ENCODE measurements at regions not wholly inside any gene's neighbourhood (a gene's known extent, or its start where the extent isn't known, plus 50 kb on each side); places are given as distances from the start of the nearest gene placed in this dataset.
"Not testable (repeated sequence)": the region's sequence is repeated elsewhere in the genome, so short reads cannot be mapped to it uniquely, and the experiment has no call there.

DNA sequence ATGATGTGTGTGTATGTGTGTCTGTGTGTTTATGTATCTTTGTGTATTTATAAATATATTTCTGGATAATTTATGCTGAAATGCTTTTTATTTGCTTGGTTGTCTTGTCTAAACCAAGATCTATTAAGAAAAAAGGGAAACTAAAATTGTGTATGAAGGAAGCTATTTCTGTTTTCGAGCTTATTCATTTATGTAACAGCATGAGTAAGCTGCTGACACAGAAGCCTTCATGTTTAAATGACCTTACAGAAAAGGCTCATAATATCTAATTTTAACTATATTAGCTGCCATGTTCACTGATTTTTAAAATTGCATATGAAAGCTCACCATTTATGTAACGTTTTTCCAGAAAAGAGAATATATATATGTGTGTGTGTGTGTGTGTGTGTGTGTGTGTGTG is 392.8 kb downstream of the PTH2R start:
- peaks cover 7 to 11% of the 10 kb centered on the region in 2 experiments for H3K4me1 Mint-ChIP-seq

DNA sequence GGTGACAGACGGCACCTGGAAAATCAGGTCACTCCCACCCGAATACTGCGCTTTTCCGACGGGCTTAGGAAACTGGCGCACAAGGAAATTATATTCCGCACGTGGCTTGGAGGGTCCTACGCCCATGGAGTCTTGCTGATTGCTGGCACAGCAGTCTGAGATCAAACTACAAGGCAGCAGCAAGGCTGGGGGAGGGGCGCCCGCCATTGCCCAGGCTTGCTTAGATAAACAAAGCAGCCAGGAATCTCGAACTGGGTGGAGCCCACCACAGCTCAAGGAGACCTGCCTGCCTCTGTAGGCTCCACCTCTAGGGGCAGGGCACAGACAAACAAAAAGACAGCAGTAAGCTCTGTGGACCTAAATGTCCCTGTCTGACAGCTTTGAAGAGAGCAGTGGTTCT is 394.3 kb downstream of the PTH2R start:
- not testable (repeated sequence) for H4K8ac ChIP-seq (replicated peaks; ENCODE audit: insufficient read length, low read depth, low read length); DNase-seq
- no CpG with 5 or more reads among the region's 12 CpGs for WGBS (ENCODE audit: extremely low coverage, insufficient read length, low lambda C conversion rate)

More for the DNA sequence above, 392.8 kb downstream of the PTH2R start:
- H2BK20ac ChIP-seq (ENCODE audit: low read depth, low read length, poor library complexity, severe bottlenecking) = no peak overlapping the region
- H2AFZ ChIP-seq (ENCODE audit: low read length) = no peak overlapping the region
- no peak overlapping the region for H3K14ac ChIP-seq (ENCODE audit: insufficient read depth, low read length)
- no peak overlapping the region for H2BK12ac ChIP-seq (ENCODE audit: insufficient read length, low read depth, low read length)
- no peak overlapping the region for H3K4me2 ChIP-seq (ENCODE audit: insufficient read depth, insufficient read length, low read length)
- no peak overlapping the region for H4K91ac ChIP-seq (ENCODE audit: insufficient read length, low read depth, low read length)
- no peaks in the 10 kb centered on the region for H3K79me2 ChIP-seq (ENCODE audit: insufficient read depth, low read length)
- H4K5ac ChIP-seq (ENCODE audit: insufficient read length, low read depth, low read length) = no peak overlapping the region
- H4K8ac ChIP-seq (replicated peaks; ENCODE audit: insufficient read length, low read depth, low read length) = no peak overlapping the region
- Mint-ChIP-seq H3K27ac (no peak overlapping the region), H3K9me3 (peaks cover 3 to 8% of the 10 kb centered on the region in 2 experiments), H3K4me3 (no peak overlapping the region), H3K36me3 (ENCODE audit: insufficient read depth in 1 of 3, low read depth in 3 of 3) (peaks cover 0 to 15% (median 3%) of the 10 kb centered on the region in 3 experiments; a peak in 5 of 7 replicates), H3K27me3 (ENCODE audit: low read depth) (peaks cover 1% of the 10 kb centered on the region; the same call in 1 of the 2 replicates)
- H2AK5ac ChIP-seq (ENCODE audit: insufficient read length, low read length) = no peak overlapping the region
- no CpG with 5 or more reads among the region's 2 CpGs for WGBS (ENCODE audit: extremely low coverage, insufficient read length, low lambda C conversion rate)
- H3K23ac ChIP-seq (ENCODE audit: insufficient read length, low read depth, low read length) = no peak overlapping the region
- no peaks in the 10 kb centered on the region for H3K9me3 ChIP-seq (ENCODE audit: control insufficient read depth, low read depth, low read length)
- no peaks in the 10 kb centered on the region for H4K20me1 ChIP-seq (ENCODE audit: control insufficient read depth, insufficient read depth, insufficient read length)
- TF ChIP-seq, protein P1, sequence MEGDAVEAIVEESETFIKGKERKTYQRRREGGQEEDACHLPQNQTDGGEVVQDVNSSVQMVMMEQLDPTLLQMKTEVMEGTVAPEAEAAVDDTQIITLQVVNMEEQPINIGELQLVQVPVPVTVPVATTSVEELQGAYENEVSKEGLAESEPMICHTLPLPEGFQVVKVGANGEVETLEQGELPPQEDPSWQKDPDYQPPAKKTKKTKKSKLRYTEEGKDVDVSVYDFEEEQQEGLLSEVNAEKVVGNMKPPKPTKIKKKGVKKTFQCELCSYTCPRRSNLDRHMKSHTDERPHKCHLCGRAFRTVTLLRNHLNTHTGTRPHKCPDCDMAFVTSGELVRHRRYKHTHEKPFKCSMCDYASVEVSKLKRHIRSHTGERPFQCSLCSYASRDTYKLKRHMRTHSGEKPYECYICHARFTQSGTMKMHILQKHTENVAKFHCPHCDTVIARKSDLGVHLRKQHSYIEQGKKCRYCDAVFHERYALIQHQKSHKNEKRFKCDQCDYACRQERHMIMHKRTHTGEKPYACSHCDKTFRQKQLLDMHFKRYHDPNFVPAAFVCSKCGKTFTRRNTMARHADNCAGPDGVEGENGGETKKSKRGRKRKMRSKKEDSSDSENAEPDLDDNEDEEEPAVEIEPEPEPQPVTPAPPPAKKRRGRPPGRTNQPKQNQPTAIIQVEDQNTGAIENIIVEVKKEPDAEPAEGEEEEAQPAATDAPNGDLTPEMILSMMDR (conservative IDR thresholded peaks at IDR 0.05) = no peak
- DNase-seq = no peak
- H3K27me3 ChIP-seq (ENCODE audit: insufficient read depth, low read length) = no peaks in the 10 kb centered on the region
- H3K23me2 ChIP-seq (ENCODE audit: insufficient read length, low read depth, low read length, poor library complexity, severe bottlenecking) = no peaks in the 10 kb centered on the region
- H3K9ac ChIP-seq (ENCODE audit: extremely low read depth, insufficient read length, low read length) = no peak overlapping the region
- no peak overlapping the region for H3K56ac ChIP-seq (ENCODE audit: insufficient read length, low read depth, low read length)
- H3K79me1 ChIP-seq (ENCODE audit: insufficient read depth, low read depth, low read length, poor library complexity, severe bottlenecking) = no peaks in the 10 kb centered on the region
- no peak overlapping the region for H3T11ph ChIP-seq (ENCODE audit: low read length)
- no peak overlapping the region for H2BK15ac ChIP-seq (ENCODE audit: low read depth, low read length)
- peaks cover 3% of the 10 kb centered on the region; the same call in 1 of the 2 replicates for H3K4me1 ChIP-seq (ENCODE audit: insufficient read depth, low read length)
- no peak overlapping the region for H3K27ac ChIP-seq (ENCODE audit: insufficient read length, low read depth, low read length)
- no peak overlapping the region for H2BK5ac ChIP-seq (ENCODE audit: insufficient read length, low read length)
- no peak overlapping the region for H2BK120ac ChIP-seq (ENCODE audit: low read depth, low read length, poor library complexity, severe bottlenecking)
- H3K18ac ChIP-seq (ENCODE audit: insufficient read length, low read depth, low read length) = no peak overlapping the region
- H3K4ac ChIP-seq (ENCODE audit: low read depth, low read length) = no peak overlapping the region

More for the DNA sequence above, 394.3 kb downstream of the PTH2R start:
- not testable (repeated sequence) for H3K9me3 ChIP-seq (ENCODE audit: control insufficient read depth, low read depth, low read length); H3K23ac ChIP-seq (ENCODE audit: insufficient read length, low read depth, low read length); H2BK20ac ChIP-seq (ENCODE audit: low read depth, low read length, poor library complexity, severe bottlenecking); H3K56ac ChIP-seq (ENCODE audit: insufficient read length, low read depth, low read length); H3T11ph ChIP-seq (ENCODE audit: low read length); H3K4me2 ChIP-seq (ENCODE audit: insufficient read depth, insufficient read length, low read length); H3K9me3 Mint-ChIP-seq; H3K23me2 ChIP-seq (ENCODE audit: insufficient read length, low read depth, low read length, poor library complexity, severe bottlenecking); H2AFZ ChIP-seq (ENCODE audit: low read length); H3K27ac Mint-ChIP-seq; H3K27ac ChIP-seq (ENCODE audit: insufficient read length, low read depth, low read length); H4K20me1 ChIP-seq (ENCODE audit: control insufficient read depth, insufficient read depth, insufficient read length); H2BK12ac ChIP-seq (ENCODE audit: insufficient read length, low read depth, low read length); H2AK5ac ChIP-seq (ENCODE audit: insufficient read length, low read length); H2BK15ac ChIP-seq (ENCODE audit: low read depth, low read length); H3K18ac ChIP-seq (ENCODE audit: insufficient read length, low read depth, low read length); H3K9ac ChIP-seq (ENCODE audit: extremely low read depth, insufficient read length, low read length); H4K5ac ChIP-seq (ENCODE audit: insufficient read length, low read depth, low read length); H3K79me2 ChIP-seq (ENCODE audit: insufficient read depth, low read length); H3K4me1 ChIP-seq (ENCODE audit: insufficient read depth, low read length); H3K27me3 Mint-ChIP-seq (ENCODE audit: low read depth); H3K27me3 ChIP-seq (ENCODE audit: insufficient read depth, low read length); H3K4ac ChIP-seq (ENCODE audit: low read depth, low read length); H3K14ac ChIP-seq (ENCODE audit: insufficient read depth, low read length); H2BK120ac ChIP-seq (ENCODE audit: low read depth, low read length, poor library complexity, severe bottlenecking); H3K4me3 Mint-ChIP-seq; H3K79me1 ChIP-seq (ENCODE audit: insufficient read depth, low read depth, low read length, poor library complexity, severe bottlenecking); H2BK5ac ChIP-seq (ENCODE audit: insufficient read length, low read length); H4K91ac ChIP-seq (ENCODE audit: insufficient read length, low read depth, low read length)
- peaks cover 7 to 11% of the 10 kb centered on the region in 2 experiments for H3K4me1 Mint-ChIP-seq
- H3K36me3 Mint-ChIP-seq (ENCODE audit: insufficient read depth in 1 of 3, low read depth in 3 of 3) = peaks cover 0 to 15% (median 3%) of the 10 kb centered on the region in 3 experiments; a peak in 5 of 7 replicates

Measured in H9 (cell line).